ENCODE measurements at regions not wholly inside any gene's neighbourhood (a gene's known extent, or its start where the extent isn't known, plus 50 kb on each side); places are given as distances from the start of the nearest gene placed in this dataset.
A peak's percentile ranks its signal among the peaks of the same experiment; 100 is the strongest.

GRCh38 chr3:168859143-168859542 lies 763.4 kb upstream of the GOLIM4 start (continued):
- no peak for TF ChIP-seq ZNF687 (CRISPR knock-in tag; IDR thresholded peaks at IDR 0.05)
- no peak for TF ChIP-seq CCAR2 (optimal IDR thresholded peaks at IDR 0.05; ENCODE audit: low read depth, low read length)
- no peak for TF ChIP-seq ARHGAP35 (CRISPR knock-in tag; IDR thresholded peaks at IDR 0.05; ENCODE audit: borderline replicate concordance)
- no peak for TF ChIP-seq ZNF549 (CRISPR knock-in tag; IDR thresholded peaks at IDR 0.05)
- no peak for TF ChIP-seq ZNF749 (CRISPR knock-in tag; IDR thresholded peaks at IDR 0.05; ENCODE audit: borderline replicate concordance)
- no peak for TF ChIP-seq ZNF772 (CRISPR knock-in tag; IDR thresholded peaks at IDR 0.05)
- no peak for TF ChIP-seq SMYD3 (CRISPR knock-in tag; IDR thresholded peaks at IDR 0.05)
- TF ChIP-seq HNF4A (CRISPR knock-in tag; IDR thresholded peaks at IDR 0.05), result peak; percentile 39; the same call in 1 of the 2 replicates
- TF ChIP-seq, protein P1, sequence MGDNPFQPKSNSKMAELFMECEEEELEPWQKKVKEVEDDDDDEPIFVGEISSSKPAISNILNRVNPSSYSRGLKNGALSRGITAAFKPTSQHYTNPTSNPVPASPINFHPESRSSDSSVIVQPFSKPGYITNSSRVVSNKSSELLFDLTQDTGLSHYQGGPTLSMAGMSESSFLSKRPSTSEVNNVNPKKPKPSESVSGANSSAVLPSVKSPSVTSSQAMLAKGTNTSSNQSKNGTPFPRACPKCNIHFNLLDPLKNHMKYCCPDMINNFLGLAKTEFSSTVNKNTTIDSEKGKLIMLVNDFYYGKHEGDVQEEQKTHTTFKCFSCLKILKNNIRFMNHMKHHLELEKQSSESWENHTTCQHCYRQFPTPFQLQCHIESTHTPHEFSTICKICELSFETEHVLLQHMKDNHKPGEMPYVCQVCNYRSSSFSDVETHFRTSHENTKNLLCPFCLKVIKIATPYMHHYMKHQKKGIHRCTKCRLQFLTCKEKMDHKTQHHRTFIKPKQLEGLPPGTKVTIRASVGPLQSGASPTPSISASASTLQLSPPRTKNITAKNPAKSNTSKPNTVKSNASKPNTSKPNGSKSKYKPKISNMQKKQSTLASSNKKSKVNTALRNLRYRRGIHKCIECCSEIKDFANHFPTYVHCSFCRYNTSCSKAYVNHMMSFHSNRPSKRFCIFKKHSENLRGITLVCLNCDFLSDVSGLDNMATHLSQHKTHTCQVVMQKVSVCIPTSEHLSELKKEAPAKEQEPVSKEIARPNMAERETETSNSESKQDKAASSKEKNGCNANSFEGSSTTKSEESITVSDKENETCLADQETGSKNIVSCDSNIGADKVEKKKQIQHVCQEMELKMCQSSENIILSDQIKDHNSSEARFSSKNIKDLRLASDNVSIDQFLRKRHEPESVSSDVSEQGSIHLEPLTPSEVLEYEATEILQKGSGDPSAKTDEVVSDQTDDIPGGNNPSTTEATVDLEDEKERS (CRISPR knock-in tag; IDR thresholded peaks at IDR 0.05), result peak; percentile 50; the same call in 1 of the 2 replicates
- TF ChIP-seq, protein P2, sequence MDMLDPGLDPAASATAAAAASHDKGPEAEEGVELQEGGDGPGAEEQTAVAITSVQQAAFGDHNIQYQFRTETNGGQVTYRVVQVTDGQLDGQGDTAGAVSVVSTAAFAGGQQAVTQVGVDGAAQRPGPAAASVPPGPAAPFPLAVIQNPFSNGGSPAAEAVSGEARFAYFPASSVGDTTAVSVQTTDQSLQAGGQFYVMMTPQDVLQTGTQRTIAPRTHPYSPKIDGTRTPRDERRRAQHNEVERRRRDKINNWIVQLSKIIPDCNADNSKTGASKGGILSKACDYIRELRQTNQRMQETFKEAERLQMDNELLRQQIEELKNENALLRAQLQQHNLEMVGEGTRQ (IDR thresholded peaks at IDR 0.05; ENCODE audit: low read depth, low read length), result no peak
- TF ChIP-seq, protein P2 (CRISPR knock-in tag; IDR thresholded peaks at IDR 0.05; ENCODE audit: borderline replicate concordance), result no peak
- TF ChIP-seq KDM4B (CRISPR knock-in tag; IDR thresholded peaks at IDR 0.05), result no peak
- no peak for TF ChIP-seq ZNF138 (CRISPR knock-in tag; IDR thresholded peaks at IDR 0.05; ENCODE audit: low read depth)
- 0 out of 2 replicates have a peak, but pooled peaks have one; percentile 32 for TF ChIP-seq ZNF124 (CRISPR knock-in tag; IDR thresholded peaks at IDR 0.05)
- peak; percentile 74; the same call in 1 of the 2 replicates for TF ChIP-seq TCF7 (IDR thresholded peaks at IDR 0.05; ENCODE audit: low read depth)
- TF ChIP-seq, protein P3, sequence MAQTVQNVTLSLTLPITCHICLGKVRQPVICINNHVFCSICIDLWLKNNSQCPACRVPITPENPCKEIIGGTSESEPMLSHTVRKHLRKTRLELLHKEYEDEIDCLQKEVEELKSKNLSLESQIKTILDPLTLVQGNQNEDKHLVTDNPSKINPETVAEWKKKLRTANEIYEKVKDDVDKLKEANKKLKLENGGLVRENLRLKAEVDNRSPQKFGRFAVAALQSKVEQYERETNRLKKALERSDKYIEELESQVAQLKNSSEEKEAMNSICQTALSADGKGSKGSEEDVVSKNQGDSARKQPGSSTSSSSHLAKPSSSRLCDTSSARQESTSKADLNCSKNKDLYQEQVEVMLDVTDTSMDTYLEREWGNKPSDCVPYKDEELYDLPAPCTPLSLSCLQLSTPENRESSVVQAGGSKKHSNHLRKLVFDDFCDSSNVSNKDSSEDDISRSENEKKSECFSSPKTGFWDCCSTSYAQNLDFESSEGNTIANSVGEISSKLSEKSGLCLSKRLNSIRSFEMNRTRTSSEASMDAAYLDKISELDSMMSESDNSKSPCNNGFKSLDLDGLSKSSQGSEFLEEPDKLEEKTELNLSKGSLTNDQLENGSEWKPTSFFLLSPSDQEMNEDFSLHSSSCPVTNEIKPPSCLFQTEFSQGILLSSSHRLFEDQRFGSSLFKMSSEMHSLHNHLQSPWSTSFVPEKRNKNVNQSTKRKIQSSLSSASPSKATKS (CRISPR knock-in tag; IDR thresholded peaks at IDR 0.05), result no peak
- TF ChIP-seq KAT8 (CRISPR knock-in tag; IDR thresholded peaks at IDR 0.05), result peak; percentile 67; the same call in 1 of the 2 replicates
- no peak for TF ChIP-seq CC2D1A (CRISPR knock-in tag; IDR thresholded peaks at IDR 0.05)
- TF ChIP-seq CBFB (CRISPR knock-in tag; IDR thresholded peaks at IDR 0.05), result peak; percentile 40; the same call in 1 of the 2 replicates
- 0 out of 2 replicates have a peak, but pooled peaks have one; percentile 21 for TF ChIP-seq PITX1 (CRISPR knock-in tag; IDR thresholded peaks at IDR 0.05)
